ENCODE measurements at regions not wholly inside any gene's neighbourhood (a gene's known extent, or its start where the extent isn't known, plus 50 kb on each side); places are given as distances from the start of the nearest gene placed in this dataset.

DNA sequence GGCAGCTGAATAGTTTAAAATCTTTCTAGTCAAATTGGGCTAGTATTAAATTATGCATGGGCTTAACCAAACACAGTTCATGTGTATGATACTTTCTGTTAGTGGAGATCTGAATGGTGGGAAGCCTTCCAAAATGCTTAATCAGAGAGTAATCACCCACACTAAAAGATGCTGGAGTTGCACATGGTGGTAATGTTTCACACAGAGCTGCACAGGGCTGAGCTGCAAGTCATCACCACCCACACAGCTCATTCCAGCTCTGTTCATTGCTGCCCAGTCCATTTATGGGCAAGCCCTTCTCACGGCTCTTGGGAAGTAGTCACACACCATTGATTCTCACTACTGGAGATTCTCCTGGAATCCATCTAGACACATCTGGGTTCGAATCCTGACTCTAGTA lies 351.5 kb upstream of the KCNN2 start (continued):
- no peak for TF ChIP-seq SP1 (IDR thresholded peaks at IDR 0.05; ENCODE audit: low read depth)
- TF ChIP-seq YY1 (IDR thresholded peaks at IDR 0.05; ENCODE audit: extremely low read depth, insufficient replicate concordance, low read depth, low read length): no peak
- no peak for TF ChIP-seq SRF (IDR thresholded peaks at IDR 0.05; ENCODE audit: low read depth)
- TF ChIP-seq TCF7L2 (IDR thresholded peaks at IDR 0.05; ENCODE audit: borderline replicate concordance, extremely low read depth, insufficient read depth, insufficient read length): no peak
- TF ChIP-seq, protein P1, sequence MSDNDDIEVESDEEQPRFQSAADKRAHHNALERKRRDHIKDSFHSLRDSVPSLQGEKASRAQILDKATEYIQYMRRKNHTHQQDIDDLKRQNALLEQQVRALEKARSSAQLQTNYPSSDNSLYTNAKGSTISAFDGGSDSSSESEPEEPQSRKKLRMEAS (IDR thresholded peaks at IDR 0.05): no peak

DNA sequence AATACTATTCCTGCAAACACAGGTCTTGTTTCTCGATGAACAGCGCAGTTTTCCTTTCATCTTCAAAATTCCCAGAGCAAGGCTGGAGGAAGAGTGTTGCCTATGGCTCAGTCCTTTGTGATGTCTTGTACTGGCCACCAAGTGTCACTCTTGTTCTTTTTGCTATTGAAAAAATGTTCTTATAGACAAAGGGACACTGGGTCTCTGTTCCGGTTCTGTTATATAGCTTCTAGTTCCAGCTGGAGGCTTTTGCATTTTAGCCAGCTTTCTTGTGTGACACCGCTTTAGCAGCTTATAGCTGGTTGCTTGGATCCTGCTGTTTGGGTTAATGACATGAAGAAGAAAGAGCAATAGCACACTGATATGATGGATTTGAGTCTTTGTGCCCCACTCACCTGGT lies 343.7 kb upstream of the KCNN2 start:
- Histone ChIP-seq H3K36me3 (ENCODE audit: control insufficient read depth in 1 of 2, insufficient read depth in 2 of 2, low read length in 2 of 2) (no peaks in the 10 kb centered on the region), H3K27me3 (ENCODE audit: insufficient read depth, low read length) (peaks cover 5% of the 10 kb centered on the region; the same call in 1 of the 2 replicates), H3K4me2 (ENCODE audit: low read length) (no peak overlapping the region), H3K9ac (ENCODE audit: low read length) (no peak overlapping the region), H3K4me1 (ENCODE audit: control insufficient read depth in 1 of 2, insufficient read depth in 2 of 2, low read length in 2 of 2) (no peaks in the 10 kb centered on the region), H3K27ac (ENCODE audit: low read depth, low read length) (no peak overlapping the region), H3K4me3 (replicated peaks in 1 of 2; ENCODE audit: low read depth in 1 of 2, low read length in 2 of 2) (no peak overlapping the region), H4K20me1 (ENCODE audit: insufficient read depth) (no peaks in the 10 kb centered on the region), H3K79me2 (ENCODE audit: insufficient read depth, low read length) (no peaks in the 10 kb centered on the region), H2AFZ (ENCODE audit: low read depth, low read length, poor library complexity, severe bottlenecking) (no peak overlapping the region), H3K9me3 (ENCODE audit: control insufficient read depth in 1 of 2, insufficient read depth in 1 of 2, low read depth in 1 of 2, low read length in 2 of 2) (no peaks in the 10 kb centered on the region), H3K9me2 (ENCODE audit: insufficient read depth) (no peaks in the 10 kb centered on the region)
- intact Hi-C loops (cut with micrococcal nuclease): loop anchor here (5.0 kb wide), 1 partner anchor 434 kb away; no protein-coding TSS in a partner anchor
- no peak for ATAC-seq
- no peak for DNase-seq (ENCODE audit: low read depth, low spot score)
- POLR2A ChIA-PET: no interaction called here
- CTCF ChIA-PET: interaction anchor here (0.8 to 2.7 kb wide), 4 partner anchors 61 to 432 kb away, joined by 3 to 16 read pairs (median 4); no protein-coding TSS in a partner anchor
- RAD21 ChIA-PET (ENCODE audit: low non-redundant PET in 1 of 2, low total read pairs in 2 of 2, uncharacterized antibody in 2 of 2, unreplicated experiment in 2 of 2): no interaction called here
- no TSS peak for BruUV-seq (replicated peaks)
- no peak for TF ChIP-seq ZFX (IDR thresholded peaks at IDR 0.05)
- peak; percentile 47 for TF ChIP-seq RAD21 (IDR thresholded peaks at IDR 0.05; ENCODE audit: low read depth)
- TF ChIP-seq, protein P2, sequence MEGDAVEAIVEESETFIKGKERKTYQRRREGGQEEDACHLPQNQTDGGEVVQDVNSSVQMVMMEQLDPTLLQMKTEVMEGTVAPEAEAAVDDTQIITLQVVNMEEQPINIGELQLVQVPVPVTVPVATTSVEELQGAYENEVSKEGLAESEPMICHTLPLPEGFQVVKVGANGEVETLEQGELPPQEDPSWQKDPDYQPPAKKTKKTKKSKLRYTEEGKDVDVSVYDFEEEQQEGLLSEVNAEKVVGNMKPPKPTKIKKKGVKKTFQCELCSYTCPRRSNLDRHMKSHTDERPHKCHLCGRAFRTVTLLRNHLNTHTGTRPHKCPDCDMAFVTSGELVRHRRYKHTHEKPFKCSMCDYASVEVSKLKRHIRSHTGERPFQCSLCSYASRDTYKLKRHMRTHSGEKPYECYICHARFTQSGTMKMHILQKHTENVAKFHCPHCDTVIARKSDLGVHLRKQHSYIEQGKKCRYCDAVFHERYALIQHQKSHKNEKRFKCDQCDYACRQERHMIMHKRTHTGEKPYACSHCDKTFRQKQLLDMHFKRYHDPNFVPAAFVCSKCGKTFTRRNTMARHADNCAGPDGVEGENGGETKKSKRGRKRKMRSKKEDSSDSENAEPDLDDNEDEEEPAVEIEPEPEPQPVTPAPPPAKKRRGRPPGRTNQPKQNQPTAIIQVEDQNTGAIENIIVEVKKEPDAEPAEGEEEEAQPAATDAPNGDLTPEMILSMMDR (IDR thresholded peaks at IDR 0.05 in 2 of 3, conservative IDR thresholded peaks at IDR 0.05 in 1 of 3; ENCODE audit: borderline replicate concordance in 1 of 3, insufficient read depth in 1 of 3, low read depth in 2 of 3, low read length in 2 of 3): peak; percentile 10 to 42 (median 13); a peak in 2 of 6 replicates
